ENCODE measurements at regions not wholly inside any gene's neighbourhood (a gene's known extent, or its start where the extent isn't known, plus 50 kb on each side); places are given as distances from the start of the nearest gene placed in this dataset.

GRCh38 chr2:144751142-144751905, 231.4 kb upstream of the ZEB2 start:
- no peak for DNase-seq (ENCODE audit: low read depth)
- TF ChIP-seq CTCF (IDR thresholded peaks at IDR 0.05; ENCODE audit: control insufficient read depth, insufficient read depth, low read depth, low read length, missing control alignments): no peak
- no peak overlapping the region for H3K4me3 ChIP-seq (ENCODE audit: control insufficient read depth, low read depth, low read length)

GRCh38 chr2:144749188-144749587, 229.3 kb upstream of the ZEB2 start:
- no peak for DNase-seq (ENCODE audit: low read depth)
- H3K4me3 ChIP-seq (ENCODE audit: control insufficient read depth, low read depth, low read length): no peak overlapping the region
- TF ChIP-seq CTCF (IDR thresholded peaks at IDR 0.05; ENCODE audit: control insufficient read depth, insufficient read depth, low read depth, low read length, missing control alignments): no peak

GRCh38 chr2:144748443-144748842, 228.5 kb upstream of the ZEB2 start:
- DNase-seq (ENCODE audit: low read depth): no peak
- no peak for TF ChIP-seq CTCF (IDR thresholded peaks at IDR 0.05; ENCODE audit: control insufficient read depth, insufficient read depth, low read depth, low read length, missing control alignments)
- no peak overlapping the region for H3K4me3 ChIP-seq (ENCODE audit: control insufficient read depth, low read depth, low read length)

GRCh38 chr2:144747571-144747970, 227.7 kb upstream of the ZEB2 start:
- no peak for TF ChIP-seq CTCF (IDR thresholded peaks at IDR 0.05; ENCODE audit: control insufficient read depth, insufficient read depth, low read depth, low read length, missing control alignments)
- DNase-seq (ENCODE audit: low read depth): no peak
- no peak overlapping the region for H3K4me3 ChIP-seq (ENCODE audit: control insufficient read depth, low read depth, low read length)

DNA sequence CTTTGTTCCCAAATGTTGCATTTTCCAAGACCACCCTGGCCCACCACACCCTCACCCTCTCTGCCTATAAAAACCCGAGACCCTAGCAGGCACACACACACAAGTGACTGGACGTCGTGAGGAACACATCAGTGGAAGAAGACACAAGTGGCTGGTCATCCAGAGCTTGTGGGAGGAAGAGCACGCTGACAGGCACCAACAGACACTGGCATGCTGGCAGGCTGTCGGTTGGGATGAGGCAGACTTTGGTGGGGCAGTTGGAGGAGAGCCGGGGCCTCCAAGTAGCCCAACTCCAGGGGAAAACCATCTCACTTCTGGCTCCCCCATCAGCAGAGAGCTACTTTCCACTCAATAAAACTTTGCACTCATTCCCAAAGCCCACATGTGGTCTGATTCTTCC, 225.5 kb upstream of the ZEB2 start:
- no peak overlapping the region for H3K4me3 ChIP-seq (ENCODE audit: control insufficient read depth, low read depth, low read length)
- no peak for TF ChIP-seq CTCF (IDR thresholded peaks at IDR 0.05; ENCODE audit: control insufficient read depth, insufficient read depth, low read depth, low read length, missing control alignments)
- DNase-seq (ENCODE audit: low read depth): no peak

GRCh38 chr2:144738749-144739148, 218.8 kb upstream of the ZEB2 start:
- no peak for DNase-seq (ENCODE audit: low read depth)
- no peak for TF ChIP-seq CTCF (IDR thresholded peaks at IDR 0.05; ENCODE audit: control insufficient read depth, insufficient read depth, low read depth, low read length, missing control alignments)
- no peak overlapping the region for H3K4me3 ChIP-seq (ENCODE audit: control insufficient read depth, low read depth, low read length)
